Upper lobe of left lung (tissue), 4 donors: ENCODE measurements at regions not wholly inside any gene's neighbourhood (a gene's known extent, or its start where the extent isn't known, plus 50 kb on each side); places are given as distances from the start of the nearest gene placed in this dataset.

Experiments
- CTCF ChIP-seq, 6 experiments: fragments of 450-650 bp in 4 of 6; fragments of 200-600 bp in 2 of 6; sonication (generic) in 2 of 6; IDR thresholded peaks; one replicate each; pipeline ENCODE4 v1.5.1; 2016 to 2019; ENCODE audit warnings: antibody characterized with exemption in 6 of 6
- POLR2A ChIP-seq, 4 donors: fragments of 450-650 bp; IDR thresholded peaks; one replicate each; pipeline ENCODE4 v1.5.1; 2016 to 2017; ENCODE audit warnings: antibody characterized with exemption in 4 of 4, mild to moderate bottlenecking in 2 of 4

- TF ChIP-seq CTCF (IDR thresholded peaks at IDR 0.05) (no peak), POLR2A (IDR thresholded peaks at IDR 0.05) (no peak)
Observed at GRCh38 chr2:129888461-129888860, 91.0 kb upstream of the RAB6C start.
